ENCODE measurements at regions not wholly inside any gene's neighbourhood (a gene's known extent, or its start where the extent isn't known, plus 50 kb on each side); places are given as distances from the start of the nearest gene placed in this dataset.
"Not testable (repeated sequence)": the region's sequence is repeated elsewhere in the genome, so short reads cannot be mapped to it uniquely, and the experiment has no call there.

DNA sequence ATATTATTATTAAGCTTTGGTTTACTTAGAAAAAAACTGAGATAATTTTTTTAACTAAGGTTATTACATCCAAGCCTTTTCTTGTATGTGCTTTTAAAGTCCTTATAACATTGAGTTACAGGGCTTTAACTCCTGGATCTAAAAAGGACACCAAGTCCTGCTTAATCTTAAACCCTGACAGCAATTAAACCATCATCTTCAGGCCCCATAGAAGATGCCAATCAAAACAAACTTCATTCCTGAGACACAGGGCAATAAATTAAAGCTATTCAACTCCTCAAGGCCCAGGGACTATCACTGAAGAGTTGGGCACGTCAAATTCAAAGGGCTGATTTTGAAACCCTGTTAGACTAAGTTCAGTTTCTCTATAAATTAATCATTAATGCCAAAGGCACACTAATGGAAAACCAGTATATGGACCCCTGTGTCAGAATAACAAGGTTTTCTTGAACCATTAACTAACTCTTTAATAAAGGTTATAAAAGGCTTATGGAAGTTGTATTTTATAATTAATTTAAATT, 1152.6 kb downstream of the NSUN3 start:
- DNase-seq = no peak

DNA sequence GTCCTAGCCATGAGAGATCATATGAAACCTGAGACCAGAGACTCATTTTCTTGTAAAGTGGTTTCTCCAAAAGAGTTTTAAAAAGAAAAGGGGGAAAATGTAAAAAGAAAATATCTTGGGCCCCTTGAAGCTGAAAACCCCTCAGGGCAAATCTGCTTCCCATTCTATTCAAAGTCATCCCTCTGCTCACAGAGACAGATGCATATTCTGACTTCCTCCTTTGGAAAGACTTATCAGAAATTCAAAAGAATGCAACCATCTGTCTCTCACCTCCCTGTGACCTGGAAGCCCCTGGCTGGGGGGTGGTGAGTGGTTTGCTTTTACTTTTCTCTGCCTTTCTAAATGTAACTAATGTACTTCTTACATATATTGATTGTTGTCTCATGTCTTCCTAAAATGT, 1154.8 kb downstream of the NSUN3 start:
- no peak for DNase-seq

DNA sequence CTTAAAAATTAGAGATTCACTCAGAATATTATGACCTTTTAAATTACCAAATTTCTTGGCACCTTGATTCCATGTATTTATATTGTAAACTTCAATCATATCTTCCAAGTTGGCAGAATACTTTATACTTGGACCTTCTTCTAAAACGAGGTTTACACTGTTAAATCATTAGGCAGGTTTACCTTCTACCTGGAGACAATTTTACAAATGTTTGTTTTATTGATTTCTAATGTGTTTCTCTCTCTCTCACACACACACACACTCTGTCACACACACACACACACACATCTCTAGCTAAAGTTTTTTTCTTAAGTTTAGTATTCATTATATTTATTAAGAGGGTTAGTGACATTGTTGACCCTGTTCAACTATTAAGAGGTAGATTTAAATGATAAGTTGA, 1155.6 kb downstream of the NSUN3 start:
- no peak for DNase-seq

DNA sequence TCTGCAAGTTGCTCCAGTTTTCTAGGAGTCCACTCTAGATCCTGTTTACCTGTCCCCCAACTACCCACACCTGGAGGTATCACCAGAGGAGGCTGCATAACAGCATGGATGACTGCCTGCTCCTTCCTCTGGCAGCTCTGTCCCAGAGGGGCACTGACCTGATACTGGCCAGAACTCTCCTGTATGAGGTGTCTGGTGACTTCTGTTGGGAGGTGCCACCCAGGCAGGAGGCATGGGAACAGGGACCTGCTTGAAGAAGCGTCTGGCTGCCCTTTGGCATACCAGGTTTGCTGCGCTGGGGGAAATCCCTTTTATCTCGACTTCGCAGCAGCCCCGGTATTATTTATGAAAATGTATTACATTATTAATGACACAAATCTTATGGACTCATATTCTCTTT, 1163.6 kb downstream of the NSUN3 start:
- no peak for DNase-seq

DNA sequence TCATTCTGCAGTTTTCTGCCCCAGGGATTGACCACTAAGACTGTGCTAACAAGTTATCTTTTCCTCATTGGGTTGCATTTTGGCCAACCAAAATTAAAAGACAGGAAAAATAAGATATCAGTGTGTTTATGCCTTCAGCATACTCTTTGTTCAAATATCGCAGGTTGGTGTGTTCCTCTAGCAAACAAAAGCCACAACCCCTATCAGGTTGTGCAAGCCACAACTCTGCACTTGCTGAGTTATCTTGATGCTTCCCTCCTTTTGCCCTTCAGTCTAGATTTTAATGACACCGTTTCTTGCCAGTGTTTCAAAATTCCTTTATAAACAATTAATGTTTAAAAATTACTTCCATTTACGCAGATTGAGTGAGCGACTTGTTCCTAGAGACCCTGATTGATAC, 1164.2 kb downstream of the NSUN3 start:
- no peak for DNase-seq

DNA sequence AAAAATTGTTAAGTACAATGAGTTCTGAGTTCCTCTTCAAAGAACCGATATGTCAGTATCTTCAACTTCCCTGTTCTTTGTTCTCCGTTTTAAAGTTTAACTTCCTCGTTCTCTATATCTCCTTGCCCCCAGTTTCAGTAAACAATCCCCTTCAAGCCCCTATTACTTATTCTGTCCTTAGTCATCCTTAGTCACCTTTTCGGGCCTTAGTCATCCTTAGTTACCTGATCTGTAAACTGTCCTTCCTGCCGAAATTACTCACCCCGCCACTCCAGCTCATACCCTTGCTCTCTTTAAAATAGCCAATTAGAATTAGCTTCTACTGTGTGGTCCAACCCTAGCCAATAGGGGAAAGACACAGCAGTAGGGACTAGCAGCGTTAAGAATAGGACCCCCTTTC, 1165.6 kb downstream of the NSUN3 start:
- no peak for DNase-seq

DNA sequence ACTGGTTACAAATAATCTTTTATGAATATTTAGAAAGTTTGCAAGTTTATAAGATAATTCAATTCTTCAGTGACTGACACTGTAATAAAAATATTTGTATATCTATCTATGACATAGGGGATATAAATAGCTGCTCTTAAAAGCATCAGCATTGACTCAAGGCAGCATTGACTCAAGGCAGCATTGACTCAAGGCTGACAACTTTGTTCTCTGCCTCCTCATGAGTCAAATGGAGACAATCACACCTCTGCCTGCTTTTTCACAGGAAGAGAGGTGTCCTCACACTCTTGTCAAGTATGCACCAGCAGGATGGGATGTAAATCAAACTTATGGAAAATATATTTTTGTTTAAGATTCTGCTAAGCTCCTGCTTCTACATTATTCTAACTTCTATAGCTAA, 1173.1 kb downstream of the NSUN3 start:
- no peak for DNase-seq

DNA sequence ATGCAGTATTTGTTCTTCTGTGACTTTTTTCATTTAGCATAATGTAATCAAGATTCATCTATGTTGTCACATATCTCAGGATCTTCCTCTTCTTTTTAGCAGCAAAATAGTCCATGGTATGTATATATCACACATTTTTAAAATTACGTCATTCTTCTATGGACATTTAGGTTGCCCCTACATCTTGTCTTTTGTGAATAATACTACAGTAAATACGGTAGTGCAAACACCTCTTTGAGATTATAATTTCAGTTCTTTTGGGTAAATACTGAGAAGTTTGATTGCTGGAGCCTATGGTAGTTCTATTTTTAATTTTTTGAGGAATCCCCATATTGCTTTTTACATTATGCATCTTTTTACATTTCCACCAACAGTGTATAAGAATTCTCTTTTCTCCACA, 1174.9 kb downstream of the NSUN3 start:
- no peak for DNase-seq

DNA sequence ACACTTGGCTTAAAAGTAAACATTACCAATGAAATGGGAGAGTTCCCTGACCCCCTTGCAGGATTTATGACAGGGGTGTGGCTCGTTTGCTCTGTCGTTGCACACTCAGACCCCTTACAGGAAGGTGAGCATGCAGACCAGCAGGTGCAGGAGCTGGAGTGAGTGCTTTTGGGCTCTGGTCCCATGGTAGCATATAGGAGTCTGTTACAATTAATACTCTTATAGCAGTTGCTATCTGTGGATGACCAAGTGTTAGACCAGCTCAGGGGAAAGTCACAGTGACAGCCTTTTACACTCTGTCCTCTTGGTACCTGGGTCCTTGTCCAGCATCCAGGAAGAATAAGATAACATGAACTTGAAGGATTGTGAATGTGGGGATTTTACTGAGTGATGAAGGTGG, 1177.5 kb downstream of the NSUN3 start:
- DNase-seq = no peak

DNA sequence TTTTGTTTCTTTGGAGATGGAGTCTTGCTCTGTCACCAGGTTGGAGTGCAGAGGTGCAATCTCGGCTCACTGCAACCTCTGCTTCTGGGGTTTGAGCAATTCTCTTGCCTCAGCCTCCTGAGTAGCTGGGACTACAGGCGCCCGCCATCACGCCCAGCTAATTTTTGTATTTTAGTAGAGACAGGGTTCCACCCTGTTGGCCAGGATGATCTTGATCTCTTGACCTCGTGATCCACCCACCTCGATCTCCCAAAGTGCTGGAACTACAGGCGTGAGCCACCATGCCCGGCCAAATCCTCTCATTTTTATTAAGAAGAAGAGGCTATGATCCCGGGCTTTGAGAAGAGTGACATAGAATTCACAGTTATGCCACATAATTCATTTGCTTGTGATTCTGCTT, 1178.4 kb downstream of the NSUN3 start:
- DNase-seq = not testable (repeated sequence)

DNA sequence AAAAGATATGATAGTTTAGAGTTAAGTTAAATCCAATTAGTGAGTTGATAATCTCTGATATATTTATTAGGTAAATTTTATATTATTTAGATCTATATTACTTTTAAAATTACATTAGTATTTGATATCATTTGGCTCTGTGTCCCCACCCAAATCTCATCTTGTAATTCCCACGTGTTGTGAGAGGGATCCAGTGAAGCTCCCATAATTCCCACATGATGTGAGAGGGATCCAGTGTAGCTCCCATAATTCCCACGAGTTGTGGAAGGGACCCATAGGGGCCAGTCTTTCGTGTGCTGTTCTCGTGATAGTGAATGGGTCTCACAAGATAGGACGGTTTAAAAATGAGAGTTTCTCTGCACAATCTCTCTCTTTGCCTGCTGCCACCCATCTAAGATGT, 1183.6 kb downstream of the NSUN3 start:
- no peak for DNase-seq

DNA sequence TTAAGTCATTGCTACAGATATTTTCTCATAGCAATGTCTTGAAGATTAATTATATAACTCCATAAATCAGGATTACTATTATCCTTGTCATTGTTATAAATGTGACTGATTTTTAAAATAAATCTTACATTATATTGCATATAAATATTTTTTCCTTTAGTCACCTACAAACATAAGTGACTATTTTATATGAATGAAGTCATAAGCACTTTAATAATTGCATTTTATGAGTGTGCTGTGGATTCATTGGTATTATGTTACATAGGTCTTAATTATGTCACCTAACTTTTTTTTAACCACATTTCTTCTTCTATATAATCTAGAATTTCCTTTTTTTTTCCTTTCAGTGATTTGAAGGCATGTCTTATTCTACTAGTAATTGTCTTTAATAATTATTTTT, 1191.2 kb downstream of the NSUN3 start:
- DNase-seq = no peak

DNA sequence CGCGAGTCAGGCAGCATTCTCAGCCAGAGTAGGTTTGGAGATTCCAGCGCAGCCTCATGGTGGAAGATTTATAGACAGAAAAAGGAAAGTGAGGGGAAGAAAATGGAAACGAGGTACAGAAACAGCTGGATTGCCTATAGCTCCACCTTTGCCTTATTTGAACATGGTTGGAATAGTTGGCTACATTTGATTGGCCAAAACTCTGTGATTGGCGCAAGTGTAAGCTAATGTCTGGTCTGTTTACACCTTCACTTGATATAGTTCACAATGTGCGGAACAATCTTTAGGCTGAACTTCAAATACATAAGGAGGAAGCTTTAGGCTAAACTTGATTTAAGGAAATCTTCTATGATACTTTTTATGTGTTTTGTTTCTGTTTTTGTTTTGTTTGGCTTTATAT, 1191.9 kb downstream of the NSUN3 start:
- no peak for DNase-seq

DNA sequence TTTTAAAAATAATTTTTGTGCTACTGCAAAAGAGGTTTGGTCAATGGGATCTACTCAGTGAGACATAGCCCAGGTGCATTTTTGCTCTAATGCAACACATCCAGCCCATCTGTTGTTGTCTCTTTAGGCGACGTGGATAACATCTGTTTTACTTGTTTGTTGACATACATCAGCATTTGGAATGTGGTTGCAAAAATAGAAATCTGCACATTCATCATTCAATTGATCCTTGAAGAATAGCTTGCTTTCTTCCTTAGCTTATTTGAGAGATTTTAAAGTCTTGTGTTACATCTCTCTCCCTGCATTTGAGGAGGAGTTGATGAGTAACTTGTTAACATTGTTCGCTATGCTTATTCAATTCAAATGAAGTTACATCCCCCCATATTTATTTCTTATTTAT, 1202.3 kb downstream of the NSUN3 start:
- no peak for DNase-seq

DNA sequence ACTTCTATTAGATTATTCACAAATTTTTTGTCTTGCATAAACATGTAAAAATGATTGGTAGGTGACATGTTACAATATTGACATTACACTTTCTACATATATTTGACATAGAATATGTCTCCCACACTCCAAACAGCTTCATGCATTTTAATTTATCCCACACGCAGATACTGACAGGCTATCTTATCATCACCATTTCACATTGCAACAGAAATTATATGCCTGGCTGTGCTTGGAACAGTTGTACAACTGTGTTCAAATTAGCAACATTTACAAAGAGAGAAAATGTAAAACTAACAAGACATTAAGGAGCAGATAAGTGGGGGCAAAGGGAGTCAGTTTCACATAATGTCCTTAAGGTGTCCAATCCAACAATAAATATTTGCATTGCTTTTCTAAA, 1208.5 kb downstream of the NSUN3 start:
- no peak for DNase-seq

DNA sequence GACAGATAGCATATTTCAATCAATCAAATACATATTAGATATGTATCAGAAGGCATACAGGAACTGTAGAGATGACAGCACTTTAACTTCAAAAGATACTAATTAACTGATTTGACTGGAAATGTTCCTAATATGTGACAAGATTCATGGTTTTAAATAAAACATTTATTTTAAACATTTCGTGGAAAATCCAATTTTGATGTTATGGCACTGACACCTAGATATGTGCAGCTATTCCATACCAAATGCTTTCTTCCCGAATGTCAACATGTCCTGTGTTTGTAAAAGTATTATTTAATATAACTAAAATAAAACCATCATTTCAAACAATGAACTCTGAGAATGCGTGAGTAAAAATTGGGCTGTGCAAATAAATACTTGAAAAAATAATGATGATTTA, 1209.3 kb downstream of the NSUN3 start:
- DNase-seq = no peak

DNA sequence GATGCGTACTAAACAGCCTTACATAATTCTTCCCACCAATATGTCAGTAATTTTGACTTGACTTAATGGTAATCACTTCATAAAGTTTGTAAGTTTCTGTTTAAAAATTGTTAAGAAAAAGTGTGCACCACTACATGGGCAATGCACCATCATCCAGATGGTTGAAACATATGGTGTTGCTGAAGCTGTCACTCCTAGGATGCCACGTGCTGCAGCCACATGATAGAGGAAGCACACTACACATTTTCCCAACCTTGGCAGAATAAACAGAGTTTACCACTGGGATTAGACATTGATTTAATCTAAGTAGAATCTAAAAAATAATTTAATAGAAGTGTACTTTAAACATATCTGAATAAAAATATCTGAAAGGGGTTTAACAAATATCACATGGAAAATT, 1209.9 kb downstream of the NSUN3 start:
- DNase-seq = no peak

DNA sequence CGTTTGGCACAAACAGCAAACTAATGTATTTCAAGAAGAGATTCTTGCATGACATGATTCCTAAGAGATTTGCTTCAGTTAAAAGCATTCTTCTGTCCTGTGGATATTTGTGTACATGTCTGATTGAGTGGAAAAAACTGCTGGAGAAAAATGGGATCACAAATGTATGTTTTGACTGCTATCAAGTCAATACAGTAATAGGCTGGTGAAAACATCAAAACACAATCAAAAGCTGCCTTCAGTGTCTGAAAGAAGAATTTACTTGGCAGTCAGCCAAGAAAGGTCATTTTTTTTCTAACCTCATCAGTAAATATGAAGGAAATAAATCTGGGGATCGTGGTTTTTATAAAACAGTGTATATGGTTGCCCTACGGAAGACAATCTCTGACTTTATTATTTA, 1214.8 kb downstream of the NSUN3 start:
- no peak for DNase-seq

DNA sequence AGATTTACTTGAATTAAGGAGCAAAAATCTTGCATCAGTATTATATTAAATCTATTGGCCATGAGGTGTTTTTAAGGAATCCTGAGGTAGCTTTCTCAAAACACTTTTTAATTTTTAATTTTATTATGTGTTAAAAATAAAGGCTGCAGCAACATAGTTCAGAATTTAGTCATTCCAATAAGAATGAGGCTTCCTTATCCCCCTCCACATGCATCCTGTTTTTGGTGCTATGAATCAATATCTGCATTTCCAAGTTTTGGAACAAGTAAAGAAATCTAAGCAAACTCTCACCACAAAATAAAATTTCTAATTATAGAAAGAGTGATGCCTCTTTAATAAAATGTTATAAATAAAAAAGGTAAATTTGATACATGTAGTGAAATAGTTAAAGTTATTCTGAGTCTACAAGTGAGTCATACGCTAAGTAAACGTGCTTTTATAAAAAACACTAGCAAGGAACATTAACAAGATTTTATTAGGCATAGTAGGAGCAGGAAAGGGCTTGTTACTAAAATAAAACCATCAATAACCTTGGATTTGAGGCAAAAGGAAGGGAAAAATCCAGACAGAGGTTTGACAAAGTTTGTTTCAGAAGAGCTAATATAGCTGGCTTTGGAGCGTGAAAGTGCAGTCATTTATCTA, 1218.0 kb downstream of the NSUN3 start:
- DNase-seq = no peak

DNA sequence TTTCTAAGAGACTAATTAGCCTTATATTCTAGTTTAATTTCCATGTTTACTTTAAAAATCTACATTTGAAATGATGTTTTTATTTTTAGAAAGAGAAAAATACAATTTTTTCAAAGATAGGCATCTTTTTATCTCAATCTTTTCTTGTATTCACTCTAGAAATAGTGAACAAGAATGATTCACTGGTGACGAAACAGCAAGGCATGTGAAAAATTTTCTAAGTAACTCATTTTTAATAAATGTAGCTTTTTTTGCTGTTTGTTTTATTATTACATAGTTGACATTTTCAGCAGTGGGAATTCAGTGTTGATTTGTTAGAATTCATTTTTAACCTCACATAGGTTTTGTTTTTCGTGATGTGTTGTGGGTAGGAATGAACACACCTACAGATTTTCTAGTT, 1226.4 kb downstream of the NSUN3 start:
- DNase-seq = no peak

DNA sequence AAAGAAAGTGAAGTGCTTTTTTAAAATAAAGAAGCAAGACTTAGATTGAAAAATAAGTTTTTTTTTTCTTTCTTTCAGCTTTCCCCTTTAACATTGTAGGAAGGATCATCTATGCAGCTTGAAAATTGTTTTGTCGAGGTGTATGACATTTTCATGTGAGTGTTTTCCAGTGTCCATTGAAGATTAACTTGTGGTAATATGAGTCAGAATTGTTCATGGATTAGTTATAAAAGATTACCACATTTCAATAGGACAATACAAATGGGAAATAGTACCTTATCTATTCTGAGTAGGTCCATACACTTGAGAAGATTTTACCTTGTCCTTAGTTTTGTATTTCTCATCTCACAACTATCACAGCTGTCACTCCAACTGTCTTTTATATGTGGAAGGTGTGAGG, 1234.7 kb downstream of the NSUN3 start:
- DNase-seq = no peak

DNA sequence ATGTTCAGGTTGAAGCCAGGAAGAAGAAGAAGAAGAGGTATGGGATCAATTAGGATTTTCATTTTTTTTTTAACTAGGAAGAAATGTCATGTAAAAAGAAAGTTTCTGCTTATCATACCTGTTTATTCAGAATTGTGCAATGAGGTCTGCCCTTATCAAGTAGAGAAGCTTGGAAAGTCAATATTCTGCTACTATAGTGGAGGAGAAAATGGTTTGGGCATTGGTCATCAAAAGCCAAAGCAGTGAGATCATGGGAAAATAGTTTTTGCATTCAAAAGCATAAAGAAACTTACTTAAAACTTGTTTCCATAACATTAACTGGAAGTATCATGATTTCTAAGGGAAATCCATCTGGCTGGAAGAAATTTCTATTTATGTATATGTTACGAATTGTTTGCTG, 1239.2 kb downstream of the NSUN3 start:
- no peak for DNase-seq

DNA sequence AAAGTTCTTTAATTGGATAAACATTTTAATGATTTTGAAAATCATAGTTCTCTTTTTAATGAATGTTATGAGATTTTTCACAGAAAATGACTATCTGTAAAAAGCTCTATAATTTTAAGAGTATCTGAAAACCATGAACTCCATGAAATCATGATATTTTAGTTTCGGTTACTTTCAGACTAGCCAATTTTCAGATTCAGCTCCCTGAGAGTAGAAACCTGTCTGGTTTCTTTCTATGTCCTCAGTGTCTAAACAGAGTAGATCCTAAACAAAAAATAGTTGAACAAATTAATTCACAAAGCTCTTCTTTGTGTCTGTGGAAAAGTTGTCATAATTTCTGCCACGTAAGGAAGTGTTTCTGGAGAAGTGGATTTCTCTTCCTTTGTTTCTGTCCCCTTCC, 1247.7 kb downstream of the NSUN3 start:
- DNase-seq = no peak

DNA sequence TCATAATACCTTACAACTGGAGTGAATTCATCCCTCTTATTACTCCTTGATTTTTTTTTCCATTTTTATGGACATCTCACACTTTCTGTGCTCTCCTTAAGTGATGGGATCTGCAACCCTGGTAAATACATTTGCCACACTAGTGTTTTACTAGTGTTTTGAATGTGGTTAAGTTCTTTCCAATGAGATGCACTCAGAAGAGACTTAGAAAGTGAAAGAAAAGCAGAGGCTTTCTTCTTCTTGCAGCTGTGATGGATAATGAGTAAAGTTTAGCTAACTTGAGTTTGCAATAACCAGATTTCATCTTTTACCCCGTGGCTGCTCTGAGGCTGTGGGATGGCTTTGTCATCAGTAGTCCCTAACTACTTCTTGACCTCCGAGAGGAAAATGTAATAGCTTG, 1248.4 kb downstream of the NSUN3 start:
- DNase-seq = no peak

DNA sequence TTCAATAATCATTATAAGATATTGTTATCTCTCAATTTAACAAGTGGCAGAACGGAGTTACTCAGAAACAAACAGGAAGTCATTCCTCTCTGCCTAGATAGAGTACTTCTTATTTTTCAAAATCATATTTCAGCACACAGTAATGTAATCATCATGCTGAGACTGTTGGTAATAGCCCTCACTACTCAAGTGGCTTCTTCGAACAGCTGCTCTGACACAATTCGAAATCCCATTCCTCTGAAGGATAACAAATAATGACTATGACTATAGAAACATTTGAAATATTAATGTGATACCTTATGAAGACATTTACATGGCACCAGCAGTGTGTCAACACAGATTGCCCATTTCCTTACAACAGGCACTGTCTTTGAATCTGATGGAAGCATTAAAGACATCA, 1249.8 kb downstream of the NSUN3 start:
- DNase-seq = no peak
